HG02759 (cell line): ENCODE measurements at regions not wholly inside any gene's neighbourhood (a gene's known extent, or its start where the extent isn't known, plus 50 kb on each side); places are given as distances from the start of the nearest gene placed in this dataset.
"Not testable (repeated sequence)": the region's sequence is repeated elsewhere in the genome, so short reads cannot be mapped to it uniquely, and the experiment has no call there.

Experiments
- ATAC-seq: cut with Tn5 transposase; IDR thresholded peaks from one replicate; pipeline ENCODE4 v1.9.1; 2021; ENCODE audit warnings: mild to moderate bottlenecking, moderate library complexity; ENCODE audit not compliant: unreplicated experiment

GRCh38 chr6:98416027-98416426, 418.3 kb upstream of the POU3F2 start:
- ATAC-seq = no peak

GRCh38 chr6:98416497-98417158, 417.7 kb upstream of the POU3F2 start:
- ATAC-seq = not testable (repeated sequence)

GRCh38 chr6:98433325-98434056, 400.9 kb upstream of the POU3F2 start:
- peak; percentile 76 for ATAC-seq

GRCh38 chr6:98443633-98444032, 390.7 kb upstream of the POU3F2 start:
- ATAC-seq = no peak

GRCh38 chr6:98452685-98453084, 381.7 kb upstream of the POU3F2 start:
- no peak for ATAC-seq

- ATAC-seq = no peak
Observed at GRCh38 chr6:98454809-98455322, 379.5 kb upstream of the POU3F2 start.

GRCh38 chr6:98458708-98459107, 375.7 kb upstream of the POU3F2 start:
- no peak for ATAC-seq

GRCh38 chr6:98463038-98464000, 371.1 kb upstream of the POU3F2 start:
- no peak for ATAC-seq

GRCh38 chr6:98467091-98467490, 367.3 kb upstream of the POU3F2 start:
- ATAC-seq = no peak

GRCh38 chr6:98467902-98468301, 366.5 kb upstream of the POU3F2 start:
- no peak for ATAC-seq

GRCh38 chr6:98469141-98469540, 365.2 kb upstream of the POU3F2 start:
- no peak for ATAC-seq

- ATAC-seq = no peak
Observed at GRCh38 chr6:98470821-98471220, 363.6 kb upstream of the POU3F2 start.

- ATAC-seq = no peak
Observed at GRCh38 chr6:98471444-98471843, 362.9 kb upstream of the POU3F2 start.

GRCh38 chr6:98477231-98477630, 357.1 kb upstream of the POU3F2 start:
- ATAC-seq = no peak

GRCh38 chr6:98484696-98485095, 349.7 kb upstream of the POU3F2 start:
- no peak for ATAC-seq

- ATAC-seq = no peak
Observed at GRCh38 chr6:98485593-98485992, 348.8 kb upstream of the POU3F2 start.

- no peak for ATAC-seq
Observed at GRCh38 chr6:98486057-98486456, 348.3 kb upstream of the POU3F2 start.

- no peak for ATAC-seq
Observed at GRCh38 chr6:98487612-98488011, 346.8 kb upstream of the POU3F2 start.

- no peak for ATAC-seq
Observed at GRCh38 chr6:98498144-98498775, 336.1 kb upstream of the POU3F2 start.

GRCh38 chr6:98498866-98499265, 335.5 kb upstream of the POU3F2 start:
- no peak for ATAC-seq
